GM12878 (cell line): ENCODE measurements at regions not wholly inside any gene's neighbourhood (a gene's known extent, or its start where the extent isn't known, plus 50 kb on each side); places are given as distances from the start of the nearest gene placed in this dataset.

Experiments
- ATAC-seq: fragments of 200-7000 bp; cut with Tn5 transposase; 3 replicates; pipeline ENCODE4 v1.9.1; 2020; ENCODE audit warnings: mild to moderate bottlenecking, moderate library complexity
- BruUV-seq: library from RNA; stranded (reverse); fragments of 400-500 nt; replicated peaks from 2 replicates; lab custom pipeline; 2021; lab: Mats Ljungman, UMichigan
- CTCF ChIA-PET: fragments of 300-600 bp; sonication (Branson Sonifier 250); formaldehyde crosslinking; extraction: SDS; loops from one replicate; lab custom pipeline; 2021; ENCODE audit warnings: inconsistent platforms; lab: Yijun Ruan, JAX
- POLR2A ChIA-PET: fragments of 350-600 bp; formaldehyde crosslinking; extraction: SDS; loops from one replicate; lab custom pipeline; 2021; ENCODE audit warnings: inconsistent platforms; lab: Charles Lee
- RAD21 ChIA-PET: fragments of 300-600 bp; sonication (Branson Sonifier 250); formaldehyde crosslinking; loops from one replicate; lab custom pipeline; 2023; ENCODE audit warnings: antibody characterized with exemption; ENCODE audit not compliant: unreplicated experiment; lab: Charles Lee
- SMC1A ChIA-PET: fragments of 300-600 bp; sonication (Branson Sonifier 250); formaldehyde crosslinking; loops from one replicate; lab custom pipeline; 2023; ENCODE audit not compliant: unreplicated experiment, uncharacterized antibody; lab: Charles Lee
- DNase-seq: peaks from one replicate; pipeline ENCODE4 v3.0.0-alpha.2; 2011; ENCODE audit warnings: low read depth, low spot score
- FAIRE-seq: peaks from 3 replicates; lab custom pipeline; 2011; peaks lifted over from hg19 to GRCh38; lab: Jason Lieb, UNC
- H2AFZ ChIP-seq: 2 replicates; pipeline ENCODE4 v1.6.0; 2011; ENCODE audit warnings: low read depth, low read length, control low read depth; ENCODE audit not compliant: control insufficient read depth
- H3K27ac ChIP-seq: 2 replicates; pipeline ENCODE4 v1.5.1; 2011; ENCODE audit warnings: control low read depth; ENCODE audit not compliant: control insufficient read depth, insufficient read depth
- H3K27me3 ChIP-seq, 2 experiments: replicated peaks in 1 of 2; 2 replicates each; pipeline versions ENCODE4 v1.6.0 to v1.6.1; 2011; ENCODE audit warnings: low read length in 1 of 2; ENCODE audit not compliant: control insufficient read depth in 2 of 2, insufficient read depth in 2 of 2
- H3K36me3 ChIP-seq, 2 experiments: 2 replicates each; pipeline ENCODE4 v1.5.1; 2011; ENCODE audit warnings: low read length in 1 of 2; ENCODE audit not compliant: control insufficient read depth in 2 of 2, insufficient read depth in 2 of 2
- H3K4me1 ChIP-seq: 2 replicates; pipeline ENCODE4 v1.6.1; 2011; ENCODE audit warnings: mild to moderate bottlenecking, low read length, moderate library complexity, mixed read lengths; ENCODE audit not compliant: control insufficient read depth, insufficient read depth
- H3K4me2 ChIP-seq: 2 replicates; pipeline ENCODE4 v1.6.0; 2011; ENCODE audit warnings: control low read depth; ENCODE audit not compliant: control insufficient read depth, insufficient read depth
- H3K4me3 ChIP-seq: fragments of 200-600 bp; sonication (generic); 2 replicates; pipeline ENCODE4 v1.5.1; 2016
- H3K79me2 ChIP-seq: 2 replicates; pipeline ENCODE4 v1.6.0; 2011; ENCODE audit warnings: low read length; ENCODE audit not compliant: control insufficient read depth, insufficient read depth
- H3K9ac ChIP-seq: 2 replicates; pipeline ENCODE4 v1.8.0; 2011; ENCODE audit warnings: low read length, control low read depth, mixed read lengths; ENCODE audit not compliant: control insufficient read depth, insufficient read depth
- H3K9me3 ChIP-seq: replicated peaks from 3 replicates; pipeline ENCODE4 v1.5.1; 2011; ENCODE audit warnings: mild to moderate bottlenecking, low read length; ENCODE audit not compliant: control insufficient read depth, insufficient read depth
- H4K20me1 ChIP-seq: 2 replicates; pipeline ENCODE4 v1.6.0; 2011; ENCODE audit not compliant: control insufficient read depth, insufficient read depth
- CBX5 ChIP-seq: sonication (generic); IDR thresholded peaks from 2 replicates; pipeline ENCODE4 v1.6.1; 2016; ENCODE audit warnings: low read depth, moderate library complexity, mild to moderate bottlenecking, inconsistent platforms
- PBX3 ChIP-seq: IDR thresholded peaks from 2 replicates; pipeline ENCODE4 v1.6.1; 2011; ENCODE audit warnings: mild to moderate bottlenecking, low read depth, low read length, moderate library complexity; ENCODE audit not compliant: insufficient replicate concordance
- POLR2A ChIP-seq: IDR thresholded peaks from 2 replicates; pipeline ENCODE4 v1.6.1; 2011; ENCODE audit warnings: low read depth, mild to moderate bottlenecking, low read length
- RAD21 ChIP-seq: IDR thresholded peaks from 2 replicates; pipeline ENCODE4 v1.6.1; 2011; ENCODE audit warnings: mild to moderate bottlenecking, low read depth, low read length, moderate library complexity; ENCODE audit not compliant: insufficient read depth
- RFX5 ChIP-seq: IDR thresholded peaks from 2 replicates; pipeline ENCODE4 v1.6.1; 2011; ENCODE audit warnings: low read depth, low read length, improper control_type of control experiment
- RUNX3 ChIP-seq: IDR thresholded peaks from 2 replicates; pipeline ENCODE4 v1.6.1; 2012; ENCODE audit warnings: low read length, inconsistent platforms
- SMC3 ChIP-seq: IDR thresholded peaks from 2 replicates; pipeline ENCODE4 v1.6.1; 2011; ENCODE audit warnings: low read length, improper control_type of control experiment, borderline replicate concordance
- whole genome bisulfite sequencing: methylation state at CpG from one replicate; pipeline ENCODE4 v1.1.6; 2016; ENCODE audit warnings: low lambda C conversion rate; ENCODE audit not compliant: insufficient replicate concordance, insufficient coverage; ENCODE audit errors: missing lambda C conversion rate; 5-methylcytosine and 5-hydroxymethylcytosine counted together
- in situ Hi-C: fragments of 300-500 bp; cut with MboI; formaldehyde crosslinking; loops from 9 replicates; pipeline ENCODE4 v1.14.3; 2018; ENCODE audit warnings: mixed read lengths
- intact Hi-C: fragments of 100-400 bp; cut with micrococcal nuclease; formaldehyde crosslinking; loops from one replicate; pipeline ENCODE4 v1.14.2; 2022; ENCODE audit not compliant: unreplicated experiment

- TF ChIP-seq RUNX3 (0 out of 2 replicates have a peak, but pooled peaks have one; percentile 24), RAD21 (peak; percentile 45), SMC3 (0 out of 2 replicates have a peak, but pooled peaks have one; percentile 13), RFX5 (no peak), PBX3 (no peak), CBX5 (peak; percentile 61; the same call in 1 of the 2 replicates), POLR2A (0 out of 2 replicates have a peak, but pooled peaks have one; percentile 66)
- H3K9ac ChIP-seq, result no peak overlapping the region
- no peaks in the 10 kb centered on the region for H4K20me1 ChIP-seq
- peaks cover 20% of the 10 kb centered on the region for H3K9me3 ChIP-seq
- FAIRE-seq (no peak), ATAC-seq (no peak), DNase-seq (no peak)
- in situ Hi-C loops, result no loop called here
- peaks cover 6 to 8% of the 10 kb centered on the region in 2 experiments for H3K36me3 ChIP-seq
- H3K27ac ChIP-seq, result no peak overlapping the region
- no peaks in the 10 kb centered on the region for H3K27me3 ChIP-seq
- no peaks in the 10 kb centered on the region for H3K4me1 ChIP-seq
- H2AFZ ChIP-seq, result no peak overlapping the region
- POLR2A ChIA-PET, result interaction anchor here (0.9 kb wide), 1 partner anchor 75 kb away, joined by 3 read pairs; no protein-coding TSS in a partner anchor
- BruUV-seq, result no TSS peak
- SMC1A ChIA-PET, result interaction anchor here (0.6 to 3.0 kb wide), 8 partner anchors 14 to 556 kb away, joined by 3 to 17 read pairs (median 3); no protein-coding TSS in a partner anchor
- intact Hi-C loops, result loop anchor here (10.0 kb wide), 1 partner anchor 417 kb away; no protein-coding TSS in a partner anchor
- 100% methylated on average over 2 of the region's 2 CpGs for WGBS
- no peak overlapping the region; the same call in 1 of the 2 replicates for H3K4me3 ChIP-seq
- CTCF ChIA-PET, result interaction anchor here (1.5 kb wide), 1 partner anchor 422 kb away, joined by 6 read pairs; no protein-coding TSS in a partner anchor
- RAD21 ChIA-PET, result interaction anchor here (0.7 to 7.1 kb wide), 6 partner anchors 51 to 564 kb away, joined by 3 to 48 read pairs (median 5); no protein-coding TSS in a partner anchor
- H3K4me2 ChIP-seq, result no peak overlapping the region
- peaks cover 43% of the 10 kb centered on the region for H3K79me2 ChIP-seq
These were observed 382.5 kb upstream of the CBLB start for GRCh38 chr3:106251160-106251892.
